ENCODE measurements at regions not wholly inside any gene's neighbourhood (a gene's known extent, or its start where the extent isn't known, plus 50 kb on each side); places are given as distances from the start of the nearest gene placed in this dataset.

DNA sequence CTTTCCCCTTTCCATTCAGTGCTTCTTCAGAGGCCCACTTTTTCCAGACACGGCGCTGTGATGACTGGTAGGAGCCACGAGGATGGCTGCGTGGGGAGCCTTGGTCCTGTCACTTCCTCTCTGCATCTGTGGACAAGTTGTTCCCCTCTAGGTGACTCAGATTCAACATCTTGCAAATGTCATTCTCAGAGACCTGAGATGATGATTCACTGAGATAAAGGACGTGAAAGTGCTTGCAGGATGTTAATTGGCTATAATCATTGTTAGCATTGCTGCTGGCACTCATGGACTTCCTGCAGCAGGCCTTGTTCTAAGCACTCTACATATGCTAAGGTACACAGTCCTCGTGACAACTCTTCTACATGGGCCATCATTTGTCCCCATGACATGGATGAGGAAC is 489.8 kb upstream of the ZMIZ1 start:
- no peaks in the 10 kb centered on the region for H3K4me1 ChIP-seq (ENCODE audit: control insufficient read depth in 3 of 3, insufficient read depth in 2 of 3, low read depth in 1 of 3, low read length in 2 of 3)
- H3K27ac ChIP-seq (ENCODE audit: low read depth in 1 of 3, low read length in 2 of 3) = no peak overlapping the region
- FAIRE-seq (no peak), DNase-seq (peak in 1 of 2 donors; percentile 48)
- 66 to 70% (median 69%) methylated on average over 6 of the region's 6 CpGs for WGBS, 3 donors
- H3K36me3 ChIP-seq (ENCODE audit: control insufficient read depth in 3 of 3, insufficient read depth in 2 of 3, low read depth in 1 of 3, low read length in 3 of 3) = no peaks in the 10 kb centered on the region
- no peak overlapping the region for H3K4me3 ChIP-seq (ENCODE audit: low read depth in 1 of 3, low read length in 3 of 3)
- no peaks in the 10 kb centered on the region for H3K9me3 ChIP-seq (ENCODE audit: control insufficient read depth in 2 of 2, insufficient read depth in 1 of 2, low read depth in 1 of 2, low read length in 1 of 2)
- H3K27me3 ChIP-seq (ENCODE audit: control insufficient read depth in 3 of 3, insufficient read depth in 3 of 3, low read length in 3 of 3) = no peaks in the 10 kb centered on the region

DNA sequence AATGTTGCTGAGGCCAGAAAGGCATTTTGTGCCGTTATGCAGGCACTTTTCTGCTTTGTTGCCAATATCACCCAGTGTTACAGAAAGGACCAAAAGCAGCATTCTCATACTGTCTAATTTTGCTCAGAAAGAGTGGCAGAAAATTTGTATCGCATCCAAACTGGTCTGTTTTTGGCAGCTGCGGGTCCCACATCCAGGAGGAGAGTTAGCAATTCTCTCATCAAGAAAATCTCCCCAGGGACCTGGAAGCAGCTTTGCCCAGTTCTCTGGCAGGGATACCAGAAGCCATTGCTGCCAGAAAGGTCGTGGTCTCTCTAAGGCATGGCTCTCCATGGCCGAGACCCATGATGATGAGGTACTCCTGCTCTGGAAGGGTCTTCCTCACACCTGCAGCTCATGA is 489.2 kb upstream of the ZMIZ1 start:
- FAIRE-seq (no peak), DNase-seq (no peak)
- WGBS, 3 donors = 86 to 93% (median 89%) methylated on average over 5 of the region's 5 CpGs
- Histone ChIP-seq H3K4me1 (ENCODE audit: control insufficient read depth in 3 of 3, insufficient read depth in 2 of 3, low read depth in 1 of 3, low read length in 2 of 3) (peaks cover 0 to 5% (median 0%) of the 10 kb centered on the region in 3 donors), H3K27me3 (ENCODE audit: control insufficient read depth in 3 of 3, insufficient read depth in 3 of 3, low read length in 3 of 3) (no peaks in the 10 kb centered on the region), H3K4me3 (ENCODE audit: low read depth in 1 of 3, low read length in 3 of 3) (no peak overlapping the region), H3K27ac (ENCODE audit: low read depth in 1 of 3, low read length in 2 of 3) (no peak overlapping the region), H3K9me3 (ENCODE audit: control insufficient read depth in 2 of 2, insufficient read depth in 1 of 2, low read depth in 1 of 2, low read length in 1 of 2) (no peaks in the 10 kb centered on the region), H3K36me3 (ENCODE audit: control insufficient read depth in 3 of 3, insufficient read depth in 2 of 3, low read depth in 1 of 3, low read length in 3 of 3) (no peaks in the 10 kb centered on the region)

DNA sequence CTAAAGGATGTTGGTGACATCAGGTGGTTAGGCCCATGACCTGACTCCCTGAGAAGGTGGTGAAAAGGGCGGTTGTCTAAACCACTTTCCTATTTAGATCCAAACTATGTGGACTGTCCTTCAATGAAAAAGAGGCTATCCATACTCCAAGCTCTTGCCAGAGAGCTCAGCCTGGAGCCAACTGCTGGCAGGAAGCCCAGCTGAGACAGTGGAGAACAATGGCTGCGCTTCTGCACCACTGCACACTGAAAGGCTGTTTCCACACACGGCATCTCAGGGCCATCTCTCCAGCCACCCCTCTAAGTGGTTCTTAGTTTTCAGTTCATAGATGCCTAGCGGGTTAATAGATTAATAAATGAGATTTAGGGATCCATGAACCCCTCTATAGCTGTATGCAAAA is 488.8 kb upstream of the ZMIZ1 start:
- no peak for FAIRE-seq
- Histone ChIP-seq H3K4me3 (ENCODE audit: low read depth in 1 of 3, low read length in 3 of 3) (no peak overlapping the region), H3K9me3 (ENCODE audit: control insufficient read depth in 2 of 2, insufficient read depth in 1 of 2, low read depth in 1 of 2, low read length in 1 of 2) (no peaks in the 10 kb centered on the region), H3K36me3 (ENCODE audit: control insufficient read depth in 3 of 3, insufficient read depth in 2 of 3, low read depth in 1 of 3, low read length in 3 of 3) (no peaks in the 10 kb centered on the region), H3K27ac (ENCODE audit: low read depth in 1 of 3, low read length in 2 of 3) (no peak overlapping the region), H3K27me3 (ENCODE audit: control insufficient read depth in 3 of 3, insufficient read depth in 3 of 3, low read length in 3 of 3) (no peaks in the 10 kb centered on the region), H3K4me1 (ENCODE audit: control insufficient read depth in 3 of 3, insufficient read depth in 2 of 3, low read depth in 1 of 3, low read length in 2 of 3) (peaks cover 0 to 9% (median 0%) of the 10 kb centered on the region in 3 donors)
- WGBS, 3 donors = 70 to 82% (median 78%) methylated on average over 4 of the region's 4 CpGs
- no peak for DNase-seq

DNA sequence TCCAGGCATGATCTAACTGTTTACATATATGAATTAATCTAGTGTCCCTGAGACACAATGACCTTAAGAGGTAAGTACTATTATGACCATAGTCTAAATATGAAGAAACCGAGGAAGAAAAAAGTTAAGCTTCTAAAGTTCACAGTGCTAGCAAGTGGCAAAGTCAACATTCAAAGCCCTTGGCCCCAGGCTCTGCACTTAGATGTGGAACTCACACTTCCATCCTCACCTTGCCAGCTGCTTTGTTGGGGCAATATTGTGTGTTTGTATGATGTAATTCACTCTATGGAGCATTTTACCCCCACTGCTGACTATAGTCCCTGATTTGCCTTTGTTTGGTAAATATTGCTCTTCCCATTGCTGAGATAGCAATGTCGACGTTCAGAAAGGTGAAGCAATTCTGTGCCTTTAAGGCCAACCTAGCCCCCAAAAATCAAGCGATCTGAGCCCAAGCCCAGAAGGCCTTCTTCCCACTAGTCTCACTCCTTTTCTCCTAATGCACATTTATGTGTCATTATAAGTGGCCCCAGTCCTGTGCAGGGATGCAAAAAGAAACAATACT is 487.6 kb upstream of the ZMIZ1 start:
- no peaks in the 10 kb centered on the region for H3K9me3 ChIP-seq (ENCODE audit: control insufficient read depth in 2 of 2, insufficient read depth in 1 of 2, low read depth in 1 of 2, low read length in 1 of 2)
- 76 to 82% (median 77%) methylated on average over 4 of the region's 4 CpGs for WGBS, 3 donors
- H3K36me3 ChIP-seq (ENCODE audit: control insufficient read depth in 3 of 3, insufficient read depth in 2 of 3, low read depth in 1 of 3, low read length in 3 of 3) = no peaks in the 10 kb centered on the region
- no peaks in the 10 kb centered on the region for H3K27me3 ChIP-seq (ENCODE audit: control insufficient read depth in 3 of 3, insufficient read depth in 3 of 3, low read length in 3 of 3)
- H3K27ac ChIP-seq (ENCODE audit: low read depth in 1 of 3, low read length in 2 of 3) = no peak overlapping the region
- no peak overlapping the region for H3K4me3 ChIP-seq (ENCODE audit: low read depth in 1 of 3, low read length in 3 of 3)
- DNase-seq (no peak), FAIRE-seq (no peak)
- H3K4me1 ChIP-seq (ENCODE audit: control insufficient read depth in 3 of 3, insufficient read depth in 2 of 3, low read depth in 1 of 3, low read length in 2 of 3) = peaks cover 0 to 18% (median 0%) of the 10 kb centered on the region in 3 donors

DNA sequence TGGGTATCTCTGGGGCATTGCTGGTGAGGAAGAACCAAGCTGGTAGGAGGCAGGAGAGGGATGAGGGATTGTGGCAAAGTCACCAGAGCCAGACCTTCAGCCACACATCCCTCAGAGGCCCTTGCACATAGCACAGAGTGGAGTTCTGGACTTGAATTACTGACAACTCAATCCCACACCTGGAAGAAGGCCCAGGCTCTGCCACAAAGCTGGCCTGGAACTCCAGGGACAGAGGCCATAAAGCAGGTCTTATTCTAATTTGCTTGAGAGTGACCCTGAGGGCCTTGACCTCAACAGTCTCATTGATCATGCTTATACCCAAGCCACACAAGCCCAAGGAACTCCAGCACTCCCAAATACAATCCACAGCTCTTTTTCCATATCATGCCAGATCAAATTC is 486.2 kb upstream of the ZMIZ1 start:
- no peaks in the 10 kb centered on the region for H3K36me3 ChIP-seq (ENCODE audit: control insufficient read depth in 3 of 3, insufficient read depth in 2 of 3, low read depth in 1 of 3, low read length in 3 of 3)
- H3K4me1 ChIP-seq (ENCODE audit: control insufficient read depth in 3 of 3, insufficient read depth in 2 of 3, low read depth in 1 of 3, low read length in 2 of 3) = peaks cover 0 to 25% (median 0%) of the 10 kb centered on the region in 3 donors
- no peak overlapping the region for H3K4me3 ChIP-seq (ENCODE audit: low read depth in 1 of 3, low read length in 3 of 3)
- peaks cover 0 to 3% of the 10 kb centered on the region in 2 donors for H3K9me3 ChIP-seq (ENCODE audit: control insufficient read depth in 2 of 2, insufficient read depth in 1 of 2, low read depth in 1 of 2, low read length in 1 of 2)
- DNase-seq (no peak), FAIRE-seq (no peak)
- no peaks in the 10 kb centered on the region for H3K27me3 ChIP-seq (ENCODE audit: control insufficient read depth in 3 of 3, insufficient read depth in 3 of 3, low read length in 3 of 3)
- no peak overlapping the region for H3K27ac ChIP-seq (ENCODE audit: low read depth in 1 of 3, low read length in 2 of 3)

DNA sequence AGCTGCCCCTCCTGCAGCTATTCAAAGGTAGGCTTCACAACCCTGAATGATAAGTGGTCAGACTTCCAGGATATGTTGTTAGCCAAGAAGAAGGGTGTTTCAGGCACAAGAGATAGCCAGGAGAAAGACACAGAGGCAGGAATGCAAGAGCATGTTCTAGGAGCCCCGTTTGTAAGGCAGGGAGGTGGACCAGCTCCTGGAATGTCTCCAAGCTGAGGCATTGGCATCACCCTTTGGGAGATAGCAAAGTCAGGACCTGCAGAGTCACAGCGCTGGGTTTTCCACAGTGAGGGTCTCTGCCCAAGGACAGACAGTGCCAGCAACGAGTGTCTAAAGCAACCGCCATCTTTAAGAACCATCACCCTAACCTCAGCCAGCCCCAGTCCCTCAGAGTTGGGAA is 484.5 kb upstream of the ZMIZ1 start:
- H3K4me1 ChIP-seq (ENCODE audit: control insufficient read depth in 3 of 3, insufficient read depth in 2 of 3, low read depth in 1 of 3, low read length in 2 of 3) = peaks cover 2 to 33% (median 3%) of the 10 kb centered on the region in 3 donors
- H3K36me3 ChIP-seq (ENCODE audit: control insufficient read depth in 3 of 3, insufficient read depth in 2 of 3, low read depth in 1 of 3, low read length in 3 of 3) = no peaks in the 10 kb centered on the region
- FAIRE-seq (no peak), DNase-seq (no peak)
- WGBS, 3 donors = 78 to 88% (median 83%) methylated on average over 4 of the region's 4 CpGs
- no peaks in the 10 kb centered on the region for H3K27me3 ChIP-seq (ENCODE audit: control insufficient read depth in 3 of 3, insufficient read depth in 3 of 3, low read length in 3 of 3)
- H3K9me3 ChIP-seq (ENCODE audit: control insufficient read depth in 2 of 2, insufficient read depth in 1 of 2, low read depth in 1 of 2, low read length in 1 of 2) = peaks cover 0 to 3% of the 10 kb centered on the region in 2 donors
- H3K4me3 ChIP-seq (ENCODE audit: low read depth in 1 of 3, low read length in 3 of 3) = no peak overlapping the region
- no peak overlapping the region for H3K27ac ChIP-seq (ENCODE audit: low read depth in 1 of 3, low read length in 2 of 3)

DNA sequence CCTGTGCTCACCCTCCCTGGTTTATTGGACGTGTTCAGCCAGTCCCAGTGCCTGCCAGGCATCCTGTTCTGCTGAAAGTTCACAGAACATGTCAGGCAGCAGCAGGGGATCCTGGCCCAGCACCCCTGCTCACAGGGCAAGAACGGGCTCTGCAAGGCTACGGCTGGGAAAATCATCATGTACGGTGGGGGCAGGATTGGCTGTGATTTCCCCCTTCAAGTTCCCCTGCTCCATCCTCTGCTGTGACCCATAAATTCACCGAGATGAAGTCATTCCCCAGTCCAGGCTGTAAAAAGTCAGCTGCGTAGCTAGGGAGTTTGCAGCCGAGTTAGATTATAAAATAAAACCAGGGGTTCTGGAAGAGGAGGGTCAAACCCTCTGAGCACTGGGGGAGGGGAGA is 484.1 kb upstream of the ZMIZ1 start:
- no peaks in the 10 kb centered on the region for H3K36me3 ChIP-seq (ENCODE audit: control insufficient read depth in 3 of 3, insufficient read depth in 2 of 3, low read depth in 1 of 3, low read length in 3 of 3)
- no peak overlapping the region for H3K4me3 ChIP-seq (ENCODE audit: low read depth in 1 of 3, low read length in 3 of 3)
- H3K27ac ChIP-seq (ENCODE audit: low read depth in 1 of 3, low read length in 2 of 3) = no peak overlapping the region
- peak in 1 of 2 donors; percentile 49 for DNase-seq
- H3K27me3 ChIP-seq (ENCODE audit: control insufficient read depth in 3 of 3, insufficient read depth in 3 of 3, low read length in 3 of 3) = no peaks in the 10 kb centered on the region
- 71 to 81% (median 79%) methylated on average over 7 of the region's 7 CpGs for WGBS, 3 donors
- peaks cover 2 to 33% (median 3%) of the 10 kb centered on the region in 3 donors for H3K4me1 ChIP-seq (ENCODE audit: control insufficient read depth in 3 of 3, insufficient read depth in 2 of 3, low read depth in 1 of 3, low read length in 2 of 3)
- peaks cover 0 to 4% of the 10 kb centered on the region in 2 donors for H3K9me3 ChIP-seq (ENCODE audit: control insufficient read depth in 2 of 2, insufficient read depth in 1 of 2, low read depth in 1 of 2, low read length in 1 of 2)
- no peak for FAIRE-seq

DNA sequence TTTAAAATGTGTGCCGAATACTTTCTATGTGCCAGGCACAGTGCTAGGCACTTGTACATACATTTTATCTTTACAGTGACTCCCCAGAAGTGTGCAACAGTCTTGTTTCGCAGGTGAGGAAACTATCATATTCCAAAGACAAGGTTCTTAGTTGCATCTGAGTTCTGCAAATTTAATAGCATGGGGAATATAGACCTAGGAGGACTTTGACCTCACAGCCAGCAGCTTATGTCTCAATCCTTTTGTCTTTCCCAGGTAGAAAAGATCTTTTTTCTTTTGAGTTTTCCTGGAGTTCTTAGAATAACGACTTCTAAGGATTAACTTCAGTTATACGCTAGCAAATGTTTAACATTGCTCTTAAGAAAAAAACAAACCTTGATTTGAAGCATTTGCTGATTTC is 482.8 kb upstream of the ZMIZ1 start:
- H3K9me3 ChIP-seq (ENCODE audit: control insufficient read depth in 2 of 2, insufficient read depth in 1 of 2, low read depth in 1 of 2, low read length in 1 of 2) = peaks cover 0 to 7% of the 10 kb centered on the region in 2 donors
- 60 to 77% (median 67%) methylated on average over 4 of the region's 4 CpGs for WGBS, 3 donors
- no peak for FAIRE-seq
- no peaks in the 10 kb centered on the region for H3K36me3 ChIP-seq (ENCODE audit: control insufficient read depth in 3 of 3, insufficient read depth in 2 of 3, low read depth in 1 of 3, low read length in 3 of 3)
- no peaks in the 10 kb centered on the region for H3K27me3 ChIP-seq (ENCODE audit: control insufficient read depth in 3 of 3, insufficient read depth in 3 of 3, low read length in 3 of 3)
- H3K27ac ChIP-seq (ENCODE audit: low read depth in 1 of 3, low read length in 2 of 3) = peak overlapping the region in 1 of 3 donors; percentile 15
- DNase-seq = peak; percentile 52 to 78
- H3K4me3 ChIP-seq (ENCODE audit: low read depth in 1 of 3, low read length in 3 of 3) = no peak overlapping the region
- H3K4me1 ChIP-seq (ENCODE audit: control insufficient read depth in 3 of 3, insufficient read depth in 2 of 3, low read depth in 1 of 3, low read length in 2 of 3) = peaks cover 2 to 35% (median 3%) of the 10 kb centered on the region in 3 donors

DNA sequence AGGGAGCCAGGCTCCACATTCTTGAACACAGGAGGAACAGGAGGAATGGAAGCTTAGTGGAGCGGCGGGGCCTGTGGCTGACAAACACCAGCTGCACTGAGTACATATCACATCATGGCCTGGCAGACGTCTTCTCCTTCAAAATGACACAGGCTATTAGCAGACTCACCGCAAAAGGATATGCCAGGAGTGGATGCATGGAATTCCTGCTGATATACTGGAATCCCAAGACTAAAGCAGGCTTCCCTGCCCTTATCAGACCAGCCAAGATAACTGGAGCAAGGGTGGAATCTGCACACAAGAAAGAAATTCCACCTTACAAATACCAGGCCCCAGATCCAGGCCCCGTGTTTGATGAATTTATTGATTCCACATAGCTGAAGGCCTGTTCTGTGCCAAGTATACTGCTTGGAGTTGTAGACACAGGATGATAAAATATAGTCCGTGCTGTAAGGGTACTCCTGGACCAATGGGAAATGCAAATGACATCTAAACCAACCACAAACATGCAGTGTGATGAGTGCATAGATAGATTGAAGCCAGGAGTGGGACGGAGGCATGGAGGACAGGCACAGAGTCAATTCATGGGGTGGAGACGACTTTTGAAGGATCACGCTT is 480.5 kb upstream of the ZMIZ1 start:
- FAIRE-seq (no peak), DNase-seq (peak; percentile 54 to 63)
- Histone ChIP-seq H3K4me3 (ENCODE audit: low read depth in 1 of 3, low read length in 3 of 3) (no peak overlapping the region), H3K36me3 (ENCODE audit: control insufficient read depth in 3 of 3, insufficient read depth in 2 of 3, low read depth in 1 of 3, low read length in 3 of 3) (no peaks in the 10 kb centered on the region), H3K4me1 (ENCODE audit: control insufficient read depth in 3 of 3, insufficient read depth in 2 of 3, low read depth in 1 of 3, low read length in 2 of 3) (peaks cover 2 to 35% (median 3%) of the 10 kb centered on the region in 3 donors), H3K9me3 (ENCODE audit: control insufficient read depth in 2 of 2, insufficient read depth in 1 of 2, low read depth in 1 of 2, low read length in 1 of 2) (peaks cover 0 to 9% of the 10 kb centered on the region in 2 donors), H3K27ac (ENCODE audit: low read depth in 1 of 3, low read length in 2 of 3) (peak overlapping the region in 2 of 3 donors; percentile 3 to 4), H3K27me3 (ENCODE audit: control insufficient read depth in 3 of 3, insufficient read depth in 3 of 3, low read length in 3 of 3) (no peaks in the 10 kb centered on the region)
- 48 to 53% (median 50%) methylated on average over 9 of the region's 9 CpGs for WGBS, 3 donors
